HL-60 (cell line): ENCODE measurements at regions not wholly inside any gene's neighbourhood (a gene's known extent, or its start where the extent isn't known, plus 50 kb on each side); places are given as distances from the start of the nearest gene placed in this dataset.

Experiments used
- GABPA ChIP-seq: IDR thresholded peaks from 2 replicates; pipeline ENCODE4 v1.6.1; 2012; ENCODE audit warnings: low read depth
- POLR2AphosphoS5 ChIP-seq: IDR thresholded peaks from 2 replicates; pipeline ENCODE4 v1.6.1; 2012; ENCODE audit warnings: low read depth
- SPI1 ChIP-seq: IDR thresholded peaks from 2 replicates; pipeline ENCODE4 v1.6.1; 2012; ENCODE audit warnings: low read depth, mild to moderate bottlenecking, borderline replicate concordance
- TF ChIP-seq, protein P1 (sequence below): IDR thresholded peaks from one replicate; pipeline ENCODE4 v1.5.1; 2011; ENCODE audit warnings: low read length, control low read depth, inconsistent platforms; ENCODE audit not compliant: insufficient read depth
- TF ChIP-seq, protein P2 (sequence below): IDR thresholded peaks from 2 replicates; pipeline ENCODE4 v1.6.1; 2012; ENCODE audit warnings: low read depth; ENCODE audit not compliant: insufficient replicate concordance

DNA sequence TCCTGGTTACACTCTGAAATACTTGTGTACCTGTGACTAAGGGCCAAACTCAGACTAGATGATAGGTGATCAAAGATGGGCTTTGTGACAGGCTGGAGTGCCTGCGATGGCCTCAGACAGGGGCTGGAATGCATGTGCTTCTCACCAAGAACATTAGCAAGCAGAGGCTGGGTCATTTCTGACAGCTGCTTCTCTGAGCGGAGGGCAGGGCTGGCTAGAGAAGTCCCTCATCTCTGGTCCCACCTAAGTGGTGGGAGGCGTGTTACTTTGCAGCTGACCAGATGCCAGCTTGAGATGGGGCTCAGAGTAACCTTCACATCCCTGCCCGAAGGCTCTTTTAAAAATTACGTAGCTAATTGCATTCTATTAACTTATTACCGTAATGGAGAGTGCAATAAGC lies 106.8 kb upstream of the RTL1 start:
- TF ChIP-seq, protein P1, sequence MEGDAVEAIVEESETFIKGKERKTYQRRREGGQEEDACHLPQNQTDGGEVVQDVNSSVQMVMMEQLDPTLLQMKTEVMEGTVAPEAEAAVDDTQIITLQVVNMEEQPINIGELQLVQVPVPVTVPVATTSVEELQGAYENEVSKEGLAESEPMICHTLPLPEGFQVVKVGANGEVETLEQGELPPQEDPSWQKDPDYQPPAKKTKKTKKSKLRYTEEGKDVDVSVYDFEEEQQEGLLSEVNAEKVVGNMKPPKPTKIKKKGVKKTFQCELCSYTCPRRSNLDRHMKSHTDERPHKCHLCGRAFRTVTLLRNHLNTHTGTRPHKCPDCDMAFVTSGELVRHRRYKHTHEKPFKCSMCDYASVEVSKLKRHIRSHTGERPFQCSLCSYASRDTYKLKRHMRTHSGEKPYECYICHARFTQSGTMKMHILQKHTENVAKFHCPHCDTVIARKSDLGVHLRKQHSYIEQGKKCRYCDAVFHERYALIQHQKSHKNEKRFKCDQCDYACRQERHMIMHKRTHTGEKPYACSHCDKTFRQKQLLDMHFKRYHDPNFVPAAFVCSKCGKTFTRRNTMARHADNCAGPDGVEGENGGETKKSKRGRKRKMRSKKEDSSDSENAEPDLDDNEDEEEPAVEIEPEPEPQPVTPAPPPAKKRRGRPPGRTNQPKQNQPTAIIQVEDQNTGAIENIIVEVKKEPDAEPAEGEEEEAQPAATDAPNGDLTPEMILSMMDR = no peak
- no peak for TF ChIP-seq SPI1
- TF ChIP-seq, protein P2, sequence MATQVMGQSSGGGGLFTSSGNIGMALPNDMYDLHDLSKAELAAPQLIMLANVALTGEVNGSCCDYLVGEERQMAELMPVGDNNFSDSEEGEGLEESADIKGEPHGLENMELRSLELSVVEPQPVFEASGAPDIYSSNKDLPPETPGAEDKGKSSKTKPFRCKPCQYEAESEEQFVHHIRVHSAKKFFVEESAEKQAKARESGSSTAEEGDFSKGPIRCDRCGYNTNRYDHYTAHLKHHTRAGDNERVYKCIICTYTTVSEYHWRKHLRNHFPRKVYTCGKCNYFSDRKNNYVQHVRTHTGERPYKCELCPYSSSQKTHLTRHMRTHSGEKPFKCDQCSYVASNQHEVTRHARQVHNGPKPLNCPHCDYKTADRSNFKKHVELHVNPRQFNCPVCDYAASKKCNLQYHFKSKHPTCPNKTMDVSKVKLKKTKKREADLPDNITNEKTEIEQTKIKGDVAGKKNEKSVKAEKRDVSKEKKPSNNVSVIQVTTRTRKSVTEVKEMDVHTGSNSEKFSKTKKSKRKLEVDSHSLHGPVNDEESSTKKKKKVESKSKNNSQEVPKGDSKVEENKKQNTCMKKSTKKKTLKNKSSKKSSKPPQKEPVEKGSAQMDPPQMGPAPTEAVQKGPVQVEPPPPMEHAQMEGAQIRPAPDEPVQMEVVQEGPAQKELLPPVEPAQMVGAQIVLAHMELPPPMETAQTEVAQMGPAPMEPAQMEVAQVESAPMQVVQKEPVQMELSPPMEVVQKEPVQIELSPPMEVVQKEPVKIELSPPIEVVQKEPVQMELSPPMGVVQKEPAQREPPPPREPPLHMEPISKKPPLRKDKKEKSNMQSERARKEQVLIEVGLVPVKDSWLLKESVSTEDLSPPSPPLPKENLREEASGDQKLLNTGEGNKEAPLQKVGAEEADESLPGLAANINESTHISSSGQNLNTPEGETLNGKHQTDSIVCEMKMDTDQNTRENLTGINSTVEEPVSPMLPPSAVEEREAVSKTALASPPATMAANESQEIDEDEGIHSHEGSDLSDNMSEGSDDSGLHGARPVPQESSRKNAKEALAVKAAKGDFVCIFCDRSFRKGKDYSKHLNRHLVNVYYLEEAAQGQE = no peak
- TF ChIP-seq POLR2AphosphoS5 = no peak
- no peak for TF ChIP-seq GABPA
